ENCODE measurements at regions not wholly inside any gene's neighbourhood (a gene's known extent, or its start where the extent isn't known, plus 50 kb on each side); places are given as distances from the start of the nearest gene placed in this dataset.
"Not testable (repeated sequence)": the region's sequence is repeated elsewhere in the genome, so short reads cannot be mapped to it uniquely, and the experiment has no call there.

DNA sequence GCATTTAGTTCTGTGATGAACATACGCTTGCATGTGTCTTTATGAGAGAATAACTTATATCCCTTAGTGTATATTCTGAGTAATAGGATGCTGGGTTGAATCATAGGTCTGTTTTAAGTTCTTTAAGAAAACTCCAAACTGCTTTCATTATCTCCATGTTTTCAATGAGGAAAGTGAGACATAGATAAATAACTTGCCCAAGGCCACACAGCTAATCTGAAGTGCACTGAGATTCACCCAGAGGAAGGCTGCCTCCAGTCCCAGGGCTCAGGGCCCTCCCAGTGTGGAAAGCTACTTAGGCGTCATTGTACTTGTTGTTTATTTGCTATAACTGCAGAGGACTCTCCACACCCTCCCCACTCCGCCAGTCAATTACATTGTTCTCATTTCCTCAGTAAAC, 126.7 kb downstream of the INHBA start:
- DNase-seq: no peak

DNA sequence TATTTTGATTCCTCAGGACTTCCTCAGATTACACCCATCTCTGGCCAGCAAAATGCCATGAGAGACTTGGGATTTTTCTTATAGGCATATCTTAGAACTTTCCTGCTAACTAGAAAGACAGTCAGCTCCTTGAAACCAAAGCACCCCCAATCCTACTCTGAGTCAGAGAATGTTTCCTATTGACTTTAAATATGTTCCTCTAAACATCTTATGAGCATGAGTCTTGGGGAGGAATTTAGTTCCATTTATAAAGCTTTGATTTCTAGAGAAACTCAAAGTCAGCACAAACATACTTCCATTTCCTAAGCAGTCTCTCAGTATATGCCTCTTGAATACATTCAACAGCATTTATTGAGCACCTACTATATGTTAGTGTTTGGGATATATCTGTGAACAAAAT, 128.5 kb downstream of the INHBA start:
- DNase-seq: no peak

GRCh38 chr7:41573862-41574261, 129.0 kb downstream of the INHBA start:
- no peak for DNase-seq

DNA sequence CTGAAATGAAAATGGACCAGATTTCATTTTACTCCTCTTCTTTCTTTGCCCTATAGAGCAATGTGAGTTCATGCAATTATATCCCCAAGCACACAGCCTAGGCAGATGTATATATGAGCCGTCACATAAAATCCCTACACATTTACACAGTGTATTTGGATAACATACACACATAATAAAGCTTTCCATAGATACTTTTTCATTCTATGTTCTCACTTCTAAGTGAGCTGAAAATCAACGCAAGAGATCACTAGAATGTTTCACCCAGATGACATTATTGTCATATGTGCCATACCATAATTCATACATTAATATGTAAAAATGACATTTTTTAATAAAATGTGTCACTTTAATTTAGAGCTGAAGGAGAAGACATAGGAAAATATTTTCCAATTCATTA, 129.4 kb downstream of the INHBA start:
- no peak for DNase-seq

DNA sequence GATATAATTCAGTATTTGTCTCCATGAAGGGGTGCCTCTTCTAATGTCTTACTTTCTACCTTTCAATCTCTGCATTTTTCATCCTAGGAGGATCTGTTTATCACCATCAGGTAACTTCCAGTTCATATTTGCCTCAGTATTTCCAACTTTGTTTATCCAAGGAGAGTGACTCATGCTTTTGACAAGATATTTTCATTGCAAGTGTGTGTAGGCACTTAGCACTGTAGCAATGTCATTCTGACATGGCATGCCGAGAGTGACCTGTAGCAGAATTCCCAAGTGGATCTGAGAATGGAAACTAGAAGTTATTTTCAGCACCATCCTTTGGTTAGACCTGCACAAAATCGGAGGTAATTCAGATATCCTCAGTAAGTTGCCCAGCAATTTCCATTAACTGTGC, 129.9 kb downstream of the INHBA start:
- no peak for DNase-seq

DNA sequence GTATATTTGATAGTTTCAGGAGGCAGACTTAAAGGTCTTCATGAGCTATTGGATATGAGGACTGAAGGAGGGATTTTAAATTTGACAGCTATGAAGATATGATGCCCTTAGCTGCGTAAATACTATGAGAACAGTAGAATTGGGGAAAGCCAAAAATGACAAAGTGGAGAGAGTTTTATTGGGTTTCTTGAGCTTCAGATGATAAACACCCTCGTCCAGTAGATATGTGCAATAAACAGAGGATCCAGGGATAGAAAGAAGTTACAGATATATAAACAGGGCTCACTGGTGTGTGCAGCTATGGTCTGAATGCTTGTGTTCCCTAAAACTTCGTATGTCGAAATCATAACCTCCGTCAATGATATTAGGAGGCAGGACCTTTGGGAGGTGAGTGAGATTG, 131.3 kb downstream of the INHBA start:
- no peak for DNase-seq

DNA sequence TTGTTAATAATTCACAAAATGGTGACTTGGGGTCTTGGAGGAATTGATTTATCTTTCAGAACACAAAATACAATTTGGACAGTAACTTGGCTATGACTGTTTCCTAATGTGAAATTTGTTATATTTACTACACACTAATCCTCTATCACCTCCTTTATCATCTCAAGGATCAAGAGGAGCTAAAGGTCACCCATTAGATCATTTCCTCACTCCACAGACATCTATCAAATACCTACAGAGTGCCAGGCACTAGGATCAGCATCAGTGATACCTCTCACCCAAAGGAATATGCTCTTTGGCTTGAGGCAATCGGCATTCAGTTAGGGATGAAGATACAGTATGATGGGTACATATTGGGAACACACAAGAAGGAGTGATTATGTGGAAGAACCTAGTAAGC, 132.1 kb downstream of the INHBA start:
- no peak for DNase-seq

- no peak for DNase-seq
Measured at GRCh38 chr7:41568135-41568534, 134.8 kb downstream of the INHBA start.

- DNase-seq: no peak
Measured at GRCh38 chr7:41567731-41568114, 135.2 kb downstream of the INHBA start.

DNA sequence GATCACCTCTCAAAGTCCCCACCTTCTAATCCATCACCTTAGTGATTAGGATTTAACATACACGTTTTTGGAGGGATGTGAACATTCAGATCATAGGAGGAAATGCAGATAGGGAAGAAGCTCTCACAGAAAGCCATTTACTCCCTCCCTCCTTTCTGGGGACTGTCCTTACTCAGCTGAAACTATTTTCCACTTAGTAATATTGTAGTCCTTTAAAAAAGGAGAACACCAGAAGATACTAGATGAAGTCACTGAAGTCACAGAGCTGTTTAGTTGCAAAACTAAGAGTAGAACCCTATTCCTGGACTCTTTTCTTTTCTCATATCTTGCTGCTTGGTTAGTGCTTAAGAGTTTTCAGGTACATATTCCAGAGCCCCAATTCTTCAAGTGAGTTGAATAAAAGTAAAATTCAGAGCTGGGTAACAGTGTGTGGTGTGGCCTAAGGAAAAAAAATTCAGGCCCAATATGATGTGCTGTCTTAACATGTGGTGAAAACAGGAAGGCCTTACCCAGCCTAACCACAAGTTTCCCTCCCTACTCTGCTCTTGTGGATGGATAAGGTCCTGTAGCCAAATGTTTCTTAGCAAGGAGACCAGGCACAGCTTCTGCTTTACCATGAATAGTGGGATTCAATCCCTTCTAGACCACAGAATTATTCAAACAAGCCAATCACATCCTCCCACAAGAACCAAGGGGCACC, 135.7 kb downstream of the INHBA start:
- DNase-seq: no peak

DNA sequence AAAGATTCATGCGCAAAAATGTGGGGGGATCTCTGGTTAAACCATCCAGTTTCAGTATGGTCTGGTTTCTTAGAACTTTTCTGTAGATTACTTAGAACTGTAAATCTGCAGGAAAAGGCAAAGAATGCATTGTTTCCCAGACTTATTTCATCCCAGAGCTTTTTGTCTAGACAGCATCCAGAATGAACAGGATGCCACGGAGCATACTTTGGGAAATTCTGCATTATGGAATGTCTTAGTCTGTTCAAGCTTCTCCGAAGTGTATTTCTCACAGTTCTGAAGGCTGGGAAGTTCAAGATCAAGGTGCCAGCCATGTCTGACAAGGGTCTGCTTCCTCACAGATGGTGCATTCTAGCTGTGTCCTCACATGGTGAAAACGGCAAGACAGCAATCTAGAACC, 136.3 kb downstream of the INHBA start:
- no peak for DNase-seq

DNA sequence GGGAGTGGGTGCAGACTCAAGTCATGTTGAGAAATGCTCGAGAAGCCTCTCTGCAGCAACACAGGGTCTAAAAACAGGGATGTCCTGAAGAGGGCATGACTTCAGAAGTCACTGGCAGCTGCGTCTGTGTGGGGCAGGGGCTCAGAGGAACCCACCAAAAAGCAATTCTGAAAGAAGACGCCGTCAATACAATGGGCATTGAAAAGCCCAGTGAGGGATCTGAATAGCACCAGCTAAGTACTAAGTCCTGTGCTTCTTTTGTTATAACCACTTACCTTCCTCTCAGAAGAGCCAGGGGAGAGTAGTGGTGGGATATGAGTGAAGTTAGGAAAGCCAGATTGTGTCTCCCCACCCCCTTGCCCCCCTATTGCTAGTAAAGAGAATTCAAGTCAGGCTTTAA, 137.2 kb downstream of the INHBA start:
- DNase-seq: no peak

GRCh38 chr7:41559426-41559825, 143.5 kb downstream of the INHBA start:
- no peak for DNase-seq

DNA sequence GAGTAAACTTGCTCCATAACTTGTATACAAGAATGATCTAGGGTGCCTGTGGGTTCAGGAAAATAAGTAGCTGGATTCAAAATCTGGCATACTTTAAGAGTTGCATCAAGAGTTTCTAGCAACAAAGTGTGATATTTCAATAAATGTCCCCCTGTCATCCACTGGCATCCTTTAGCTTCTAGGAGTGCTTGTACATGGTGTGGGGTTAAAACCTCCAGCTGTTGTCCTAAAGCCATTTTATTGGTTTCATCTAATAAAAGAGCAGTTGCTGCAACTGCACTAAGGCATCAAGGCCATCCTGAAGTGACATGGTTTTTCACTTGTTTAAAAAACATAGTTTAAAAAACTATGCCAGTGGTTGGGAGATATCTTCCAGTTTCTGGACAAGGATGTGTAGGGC, 148.4 kb downstream of the INHBA start:
- DNase-seq: no peak

GRCh38 chr7:41550046-41550445, 152.8 kb downstream of the INHBA start:
- DNase-seq: not testable (repeated sequence)

DNA sequence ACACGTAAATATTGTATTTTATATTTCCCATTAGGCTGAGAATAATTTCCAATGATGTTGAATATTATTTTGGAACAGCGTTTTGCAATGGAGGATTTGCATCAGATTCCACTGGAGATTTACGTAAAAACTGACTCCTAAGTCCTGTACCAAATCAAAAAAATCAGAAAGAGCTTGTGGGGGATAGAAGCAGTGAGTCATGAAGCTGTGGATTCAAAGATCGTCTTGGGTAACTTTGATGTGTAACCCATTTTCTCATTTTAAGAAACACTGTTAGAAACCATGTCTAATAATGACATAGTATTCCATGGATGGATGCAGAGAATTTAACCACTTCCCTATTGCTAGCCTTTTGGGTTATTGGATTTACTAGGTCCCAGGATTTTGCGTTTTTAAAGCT, 158.6 kb downstream of the INHBA start:
- no peak for DNase-seq

- DNase-seq: no peak
Measured at GRCh38 chr7:41540601-41541000, 162.3 kb downstream of the INHBA start.

GRCh38 chr7:41538810-41539724, 163.8 kb downstream of the INHBA start:
- DNase-seq: no peak

DNA sequence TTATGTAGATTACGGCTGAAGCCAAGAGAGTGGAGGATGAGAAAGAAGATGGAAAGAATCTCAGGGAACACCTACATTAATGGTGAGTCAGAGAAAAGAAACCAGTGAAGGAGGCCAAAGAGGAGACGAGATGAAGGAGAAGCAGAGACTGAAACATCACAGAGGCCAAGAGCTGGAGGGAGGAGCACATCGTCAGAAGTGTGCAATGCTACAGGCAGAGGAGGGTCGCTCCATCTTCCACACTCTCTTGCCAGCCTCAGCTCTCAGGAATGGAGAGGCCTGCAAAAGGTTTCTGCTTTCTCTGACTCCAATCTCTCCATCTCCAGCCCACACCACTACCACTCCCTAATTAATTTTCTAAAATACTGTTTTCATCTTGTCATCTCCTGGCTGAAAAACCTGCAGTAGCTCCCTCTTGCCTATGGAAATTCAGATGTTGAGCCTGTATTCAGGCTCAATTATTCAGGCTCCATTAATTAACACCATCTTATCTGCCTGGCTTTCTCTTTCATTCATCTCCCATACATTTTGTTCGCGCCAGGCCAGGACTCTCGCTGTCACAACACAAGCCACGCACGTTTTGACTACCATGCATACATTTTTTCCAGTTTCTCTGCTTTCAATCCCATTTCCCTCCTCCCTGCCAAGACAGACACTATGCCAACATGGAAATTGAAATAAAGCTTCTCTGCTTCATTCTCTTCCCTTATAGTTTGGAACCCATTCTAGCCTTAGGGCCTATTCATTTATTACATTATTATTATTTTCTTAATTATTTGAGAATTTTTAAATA, 165.8 kb downstream of the INHBA start:
- no peak for DNase-seq

DNA sequence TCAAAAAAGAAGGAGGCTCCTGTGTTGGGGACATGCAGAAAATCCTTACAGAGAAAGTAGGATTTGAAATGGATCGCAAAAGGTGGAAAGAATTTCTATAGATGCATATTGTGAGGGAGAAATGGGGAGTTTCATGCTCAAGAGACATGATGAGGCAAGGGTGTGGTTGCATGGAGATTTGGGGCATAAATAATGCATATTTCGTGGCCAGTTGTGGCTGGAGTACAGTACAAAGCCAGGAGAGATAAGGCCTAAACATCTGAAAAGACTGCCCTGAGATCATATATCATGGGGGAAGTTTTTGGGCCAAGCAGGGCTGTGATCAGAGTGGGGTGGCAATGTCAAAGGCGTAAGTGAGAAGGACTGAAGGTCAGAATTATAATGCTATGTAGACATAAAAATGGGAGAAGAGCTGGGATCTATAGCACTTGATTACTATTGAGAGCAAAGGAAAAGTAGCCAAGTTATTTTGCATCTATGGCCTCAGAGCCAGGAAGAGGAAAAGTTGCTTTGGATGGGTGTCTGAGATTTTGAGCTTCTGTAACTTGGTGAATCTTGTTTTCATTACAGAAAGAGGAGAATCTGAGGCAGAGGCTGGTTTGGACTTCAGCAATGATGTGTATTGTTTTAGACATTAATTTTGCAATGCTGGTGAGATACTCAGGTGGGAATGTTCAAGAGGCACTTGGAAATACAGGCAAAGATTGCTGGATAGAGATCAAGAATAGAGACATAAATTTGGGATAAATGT, 166.6 kb downstream of the INHBA start:
- no peak for DNase-seq

DNA sequence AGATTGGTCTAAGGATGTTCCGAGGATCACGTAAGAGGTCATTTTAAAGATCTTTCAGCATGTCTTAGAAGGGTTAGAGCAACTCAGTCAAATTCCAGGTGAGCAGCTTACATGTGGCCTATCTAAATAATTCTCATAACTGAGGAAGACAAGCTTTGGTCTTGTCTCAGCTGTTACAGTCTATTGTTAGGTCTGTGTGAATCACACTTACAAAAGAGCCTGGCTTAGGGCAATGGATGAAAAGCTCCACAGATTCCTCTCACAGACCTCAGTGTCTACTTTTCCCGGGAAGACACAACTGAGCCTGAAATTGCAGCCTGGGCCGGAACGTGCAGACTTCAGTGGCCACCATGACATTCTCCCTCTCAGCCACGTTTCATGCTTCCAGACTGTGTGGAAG, 173.1 kb downstream of the INHBA start:
- no peak for DNase-seq

- DNase-seq: no peak
Measured at GRCh38 chr7:41524876-41525275, 178.0 kb downstream of the INHBA start.

- DNase-seq: no peak
Measured at GRCh38 chr7:41520445-41520844, 182.4 kb downstream of the INHBA start.
